HuH-7 (cell line): ENCODE measurements at regions not wholly inside any gene's neighbourhood (a gene's known extent, or its start where the extent isn't known, plus 50 kb on each side); places are given as distances from the start of the nearest gene placed in this dataset.
"Not testable (repeated sequence)": the region's sequence is repeated elsewhere in the genome, so short reads cannot be mapped to it uniquely, and the experiment has no call there.

Experiments used
- DNase-seq: peaks from one replicate; pipeline ENCODE4 v3.0.0; 2011; ENCODE audit warnings: low spot score

- DNase-seq, result no peak
These were observed 394.6 kb upstream of the MMS22L start for GRCh38 chr6:97677626-97678025.

GRCh38 chr6:97687916-97688315 is 404.9 kb upstream of the MMS22L start:
- no peak for DNase-seq

- DNase-seq, result no peak
These were observed 406.2 kb upstream of the MMS22L start for GRCh38 chr6:97689078-97689754.

- DNase-seq, result no peak
These were observed 414.4 kb upstream of the MMS22L start for GRCh38 chr6:97697456-97697855.

GRCh38 chr6:97701801-97702200 is 418.8 kb upstream of the MMS22L start:
- DNase-seq, result no peak

GRCh38 chr6:97702248-97702647 is 419.2 kb upstream of the MMS22L start:
- no peak for DNase-seq

GRCh38 chr6:97703661-97704060 is 420.6 kb upstream of the MMS22L start:
- DNase-seq, result no peak

GRCh38 chr6:97705568-97705967 is 422.6 kb upstream of the MMS22L start:
- no peak for DNase-seq

- DNase-seq, result no peak
These were observed 429.7 kb upstream of the MMS22L start for GRCh38 chr6:97712751-97713150.

GRCh38 chr6:97714772-97715171 is 431.8 kb upstream of the MMS22L start:
- no peak for DNase-seq

- DNase-seq, result no peak
These were observed 434.1 kb upstream of the MMS22L start for GRCh38 chr6:97717086-97717485.

GRCh38 chr6:97726378-97726777 is 443.4 kb upstream of the MMS22L start:
- no peak for DNase-seq

- DNase-seq, result no peak
These were observed 449.0 kb upstream of the MMS22L start for GRCh38 chr6:97732045-97732444.

- DNase-seq, result no peak
These were observed 474.6 kb upstream of the MMS22L start for GRCh38 chr6:97757575-97757974.

GRCh38 chr6:97765461-97765860 is 482.4 kb upstream of the MMS22L start:
- DNase-seq, result no peak

GRCh38 chr6:97771372-97771771 is 488.4 kb upstream of the MMS22L start:
- no peak for DNase-seq

- DNase-seq, result no peak
These were observed 492.0 kb upstream of the MMS22L start for GRCh38 chr6:97775012-97775411.

- DNase-seq, result no peak
These were observed 495.4 kb upstream of the MMS22L start for GRCh38 chr6:97778290-97779038.

GRCh38 chr6:97779039-97779766 is 496.2 kb upstream of the MMS22L start:
- DNase-seq, result not testable (repeated sequence)

- DNase-seq, result no peak
These were observed 508.0 kb upstream of the MMS22L start for GRCh38 chr6:97790926-97791590.

GRCh38 chr6:97805596-97805995 is 522.6 kb upstream of the MMS22L start:
- DNase-seq, result no peak

- no peak for DNase-seq
These were observed 529.9 kb upstream of the MMS22L start for GRCh38 chr6:97812940-97813339.
